ENCODE measurements at regions not wholly inside any gene's neighbourhood (a gene's known extent, or its start where the extent isn't known, plus 50 kb on each side); places are given as distances from the start of the nearest gene placed in this dataset.

DNA sequence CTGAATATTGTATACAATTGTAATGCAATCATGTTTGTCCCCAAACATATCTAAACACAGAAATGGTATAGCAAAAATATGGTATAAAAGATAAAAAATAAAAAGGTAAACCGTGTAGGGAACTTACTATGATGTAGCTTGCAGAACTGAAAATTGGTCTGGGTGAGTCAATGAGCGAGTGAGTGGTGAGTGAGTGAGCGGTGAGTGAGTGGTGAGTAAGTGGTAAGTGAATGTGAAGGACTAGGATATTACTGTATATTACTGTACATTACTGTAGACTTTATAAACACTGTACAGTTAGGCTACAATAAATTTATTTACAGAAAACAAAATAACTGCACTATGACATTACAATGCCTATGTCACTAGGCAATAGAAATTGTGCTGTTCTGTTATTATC lies 1163.2 kb upstream of the SORCS1 start:
- TF ChIP-seq, protein P1, sequence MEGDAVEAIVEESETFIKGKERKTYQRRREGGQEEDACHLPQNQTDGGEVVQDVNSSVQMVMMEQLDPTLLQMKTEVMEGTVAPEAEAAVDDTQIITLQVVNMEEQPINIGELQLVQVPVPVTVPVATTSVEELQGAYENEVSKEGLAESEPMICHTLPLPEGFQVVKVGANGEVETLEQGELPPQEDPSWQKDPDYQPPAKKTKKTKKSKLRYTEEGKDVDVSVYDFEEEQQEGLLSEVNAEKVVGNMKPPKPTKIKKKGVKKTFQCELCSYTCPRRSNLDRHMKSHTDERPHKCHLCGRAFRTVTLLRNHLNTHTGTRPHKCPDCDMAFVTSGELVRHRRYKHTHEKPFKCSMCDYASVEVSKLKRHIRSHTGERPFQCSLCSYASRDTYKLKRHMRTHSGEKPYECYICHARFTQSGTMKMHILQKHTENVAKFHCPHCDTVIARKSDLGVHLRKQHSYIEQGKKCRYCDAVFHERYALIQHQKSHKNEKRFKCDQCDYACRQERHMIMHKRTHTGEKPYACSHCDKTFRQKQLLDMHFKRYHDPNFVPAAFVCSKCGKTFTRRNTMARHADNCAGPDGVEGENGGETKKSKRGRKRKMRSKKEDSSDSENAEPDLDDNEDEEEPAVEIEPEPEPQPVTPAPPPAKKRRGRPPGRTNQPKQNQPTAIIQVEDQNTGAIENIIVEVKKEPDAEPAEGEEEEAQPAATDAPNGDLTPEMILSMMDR (IDR thresholded peaks at IDR 0.05), result no peak
- no peak for TF ChIP-seq NFE2L1 (CRISPR knock-in tag; IDR thresholded peaks at IDR 0.05)
- TF ChIP-seq ZNF232 (CRISPR knock-in tag; IDR thresholded peaks at IDR 0.05), result no peak
- no peak for TF ChIP-seq ZNF423 (CRISPR knock-in tag; IDR thresholded peaks at IDR 0.05)

Measured in WTC11 (cell line).